ENCODE measurements at regions not wholly inside any gene's neighbourhood (a gene's known extent, or its start where the extent isn't known, plus 50 kb on each side); places are given as distances from the start of the nearest gene placed in this dataset.

- DNase-seq (ENCODE audit: low spot score): no peak
Measured at GRCh38 chr1:228955691-228956090, 220.4 kb downstream of the RHOU start.

More at GRCh38 chr1:228955691-228956090, 220.4 kb downstream of the RHOU start:
- no peaks in the 10 kb centered on the region for H3K27me3 ChIP-seq (ENCODE audit: control insufficient read depth in 4 of 4, insufficient read depth in 4 of 4, low read length in 3 of 4)
- 97% methylated on average over 1 of the region's 1 CpG for WGBS
- no peaks in the 10 kb centered on the region for H3K36me3 ChIP-seq (ENCODE audit: control insufficient read depth in 4 of 4, insufficient read depth in 3 of 4, low read depth in 1 of 4, low read length in 3 of 4)
- TF ChIP-seq, protein P1, sequence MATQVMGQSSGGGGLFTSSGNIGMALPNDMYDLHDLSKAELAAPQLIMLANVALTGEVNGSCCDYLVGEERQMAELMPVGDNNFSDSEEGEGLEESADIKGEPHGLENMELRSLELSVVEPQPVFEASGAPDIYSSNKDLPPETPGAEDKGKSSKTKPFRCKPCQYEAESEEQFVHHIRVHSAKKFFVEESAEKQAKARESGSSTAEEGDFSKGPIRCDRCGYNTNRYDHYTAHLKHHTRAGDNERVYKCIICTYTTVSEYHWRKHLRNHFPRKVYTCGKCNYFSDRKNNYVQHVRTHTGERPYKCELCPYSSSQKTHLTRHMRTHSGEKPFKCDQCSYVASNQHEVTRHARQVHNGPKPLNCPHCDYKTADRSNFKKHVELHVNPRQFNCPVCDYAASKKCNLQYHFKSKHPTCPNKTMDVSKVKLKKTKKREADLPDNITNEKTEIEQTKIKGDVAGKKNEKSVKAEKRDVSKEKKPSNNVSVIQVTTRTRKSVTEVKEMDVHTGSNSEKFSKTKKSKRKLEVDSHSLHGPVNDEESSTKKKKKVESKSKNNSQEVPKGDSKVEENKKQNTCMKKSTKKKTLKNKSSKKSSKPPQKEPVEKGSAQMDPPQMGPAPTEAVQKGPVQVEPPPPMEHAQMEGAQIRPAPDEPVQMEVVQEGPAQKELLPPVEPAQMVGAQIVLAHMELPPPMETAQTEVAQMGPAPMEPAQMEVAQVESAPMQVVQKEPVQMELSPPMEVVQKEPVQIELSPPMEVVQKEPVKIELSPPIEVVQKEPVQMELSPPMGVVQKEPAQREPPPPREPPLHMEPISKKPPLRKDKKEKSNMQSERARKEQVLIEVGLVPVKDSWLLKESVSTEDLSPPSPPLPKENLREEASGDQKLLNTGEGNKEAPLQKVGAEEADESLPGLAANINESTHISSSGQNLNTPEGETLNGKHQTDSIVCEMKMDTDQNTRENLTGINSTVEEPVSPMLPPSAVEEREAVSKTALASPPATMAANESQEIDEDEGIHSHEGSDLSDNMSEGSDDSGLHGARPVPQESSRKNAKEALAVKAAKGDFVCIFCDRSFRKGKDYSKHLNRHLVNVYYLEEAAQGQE (IDR thresholded peaks at IDR 0.05): no peak
- TF ChIP-seq TAF1 (conservative IDR thresholded peaks at IDR 0.05) (no peak), FOXA2 (IDR thresholded peaks at IDR 0.05) (no peak), FOXA1 (IDR thresholded peaks at IDR 0.05) (no peak), CTCF (IDR thresholded peaks at IDR 0.05; ENCODE audit: low read depth, low read length, missing input control) (no peak), EGR1 (IDR thresholded peaks at IDR 0.05; ENCODE audit: low read depth in 2 of 2) (no peak), RXRA (IDR thresholded peaks at IDR 0.05) (no peak), HNF4G (IDR thresholded peaks at IDR 0.05) (no peak), JUND (IDR thresholded peaks at IDR 0.05) (no peak), SP1 (IDR thresholded peaks at IDR 0.05) (no peak), HNF4A (conservative IDR thresholded peaks at IDR 0.05) (no peak), RAD21 (IDR thresholded peaks at IDR 0.05) (no peak), NR2F2 (IDR thresholded peaks at IDR 0.05) (no peak), GABPA (IDR thresholded peaks at IDR 0.05 in 1 of 2, conservative IDR thresholded peaks at IDR 0.05 in 1 of 2) (no peak), YY1 (IDR thresholded peaks at IDR 0.05) (no peak)
- TF ChIP-seq, protein P2, sequence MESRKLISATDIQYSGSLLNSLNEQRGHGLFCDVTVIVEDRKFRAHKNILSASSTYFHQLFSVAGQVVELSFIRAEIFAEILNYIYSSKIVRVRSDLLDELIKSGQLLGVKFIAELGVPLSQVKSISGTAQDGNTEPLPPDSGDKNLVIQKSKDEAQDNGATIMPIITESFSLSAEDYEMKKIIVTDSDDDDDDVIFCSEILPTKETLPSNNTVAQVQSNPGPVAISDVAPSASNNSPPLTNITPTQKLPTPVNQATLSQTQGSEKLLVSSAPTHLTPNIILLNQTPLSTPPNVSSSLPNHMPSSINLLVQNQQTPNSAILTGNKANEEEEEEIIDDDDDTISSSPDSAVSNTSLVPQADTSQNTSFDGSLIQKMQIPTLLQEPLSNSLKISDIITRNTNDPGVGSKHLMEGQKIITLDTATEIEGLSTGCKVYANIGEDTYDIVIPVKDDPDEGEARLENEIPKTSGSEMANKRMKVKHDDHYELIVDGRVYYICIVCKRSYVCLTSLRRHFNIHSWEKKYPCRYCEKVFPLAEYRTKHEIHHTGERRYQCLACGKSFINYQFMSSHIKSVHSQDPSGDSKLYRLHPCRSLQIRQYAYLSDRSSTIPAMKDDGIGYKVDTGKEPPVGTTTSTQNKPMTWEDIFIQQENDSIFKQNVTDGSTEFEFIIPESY (IDR thresholded peaks at IDR 0.05): no peak
- TF ChIP-seq, protein P3, sequence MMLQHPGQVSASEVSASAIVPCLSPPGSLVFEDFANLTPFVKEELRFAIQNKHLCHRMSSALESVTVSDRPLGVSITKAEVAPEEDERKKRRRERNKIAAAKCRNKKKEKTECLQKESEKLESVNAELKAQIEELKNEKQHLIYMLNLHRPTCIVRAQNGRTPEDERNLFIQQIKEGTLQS (IDR thresholded peaks at IDR 0.05): no peak
- TF ChIP-seq, protein P4, sequence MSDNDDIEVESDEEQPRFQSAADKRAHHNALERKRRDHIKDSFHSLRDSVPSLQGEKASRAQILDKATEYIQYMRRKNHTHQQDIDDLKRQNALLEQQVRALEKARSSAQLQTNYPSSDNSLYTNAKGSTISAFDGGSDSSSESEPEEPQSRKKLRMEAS (IDR thresholded peaks at IDR 0.05): no peak
- no peak overlapping the region for H3K9ac ChIP-seq (ENCODE audit: low read depth in 1 of 2, low read length in 2 of 2)
- no peak overlapping the region for H3K27ac ChIP-seq (ENCODE audit: low read depth in 1 of 2, low read length in 2 of 2)
- H3K4me1 ChIP-seq (ENCODE audit: control insufficient read depth in 4 of 4, insufficient read depth in 4 of 4, low read length in 3 of 4): no peaks in the 10 kb centered on the region
- H3K9me3 ChIP-seq (ENCODE audit: control insufficient read depth in 4 of 4, low read length in 3 of 4): no peaks in the 10 kb centered on the region
- H3K4me3 ChIP-seq (ENCODE audit: low read depth in 1 of 3, low read length in 3 of 3): no peak overlapping the region

All from liver (tissue), 8 donors.